Testis (tissue), 2 donors: ENCODE measurements at regions not wholly inside any gene's neighbourhood (a gene's known extent, or its start where the extent isn't known, plus 50 kb on each side); places are given as distances from the start of the nearest gene placed in this dataset.

Experiments
- POLR2A ChIP-seq: fragments of 450-650 bp; IDR thresholded peaks from one replicate; pipeline ENCODE4 v1.6.1; 2017; ENCODE audit warnings: antibody characterized with exemption, mild to moderate bottlenecking, moderate library complexity
- TF ChIP-seq, protein P1 (sequence below), 3 experiments: fragments of 450-650 bp in 2 of 3; fragments of 200-600 bp in 1 of 3; sonication (generic) in 1 of 3; IDR thresholded peaks; one replicate each; pipeline ENCODE4 v1.5.1; 2016 to 2019; ENCODE audit warnings: antibody characterized with exemption in 3 of 3, mild to moderate bottlenecking in 2 of 3, moderate library complexity in 1 of 3

DNA sequence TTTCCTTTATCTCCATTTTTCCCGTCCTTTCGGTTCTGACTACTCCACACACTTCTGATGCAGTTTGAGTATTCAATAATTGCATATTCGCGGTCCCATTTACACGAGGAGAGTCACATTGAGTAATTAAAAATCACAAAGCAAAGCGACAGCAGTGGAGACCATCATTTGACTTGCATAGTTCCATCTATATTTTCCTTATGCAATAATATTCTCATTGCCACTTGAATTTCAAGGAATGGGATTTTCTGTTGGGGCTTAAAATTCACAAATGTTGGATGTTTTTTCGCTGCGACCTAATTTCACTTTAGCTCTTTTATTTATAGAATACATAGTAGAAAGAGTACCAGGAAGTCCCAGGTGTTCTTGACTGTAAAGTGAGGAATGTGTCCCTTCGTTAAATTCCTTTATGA is 186.8 kb downstream of the ZEB2 start:
- TF ChIP-seq, protein P1, sequence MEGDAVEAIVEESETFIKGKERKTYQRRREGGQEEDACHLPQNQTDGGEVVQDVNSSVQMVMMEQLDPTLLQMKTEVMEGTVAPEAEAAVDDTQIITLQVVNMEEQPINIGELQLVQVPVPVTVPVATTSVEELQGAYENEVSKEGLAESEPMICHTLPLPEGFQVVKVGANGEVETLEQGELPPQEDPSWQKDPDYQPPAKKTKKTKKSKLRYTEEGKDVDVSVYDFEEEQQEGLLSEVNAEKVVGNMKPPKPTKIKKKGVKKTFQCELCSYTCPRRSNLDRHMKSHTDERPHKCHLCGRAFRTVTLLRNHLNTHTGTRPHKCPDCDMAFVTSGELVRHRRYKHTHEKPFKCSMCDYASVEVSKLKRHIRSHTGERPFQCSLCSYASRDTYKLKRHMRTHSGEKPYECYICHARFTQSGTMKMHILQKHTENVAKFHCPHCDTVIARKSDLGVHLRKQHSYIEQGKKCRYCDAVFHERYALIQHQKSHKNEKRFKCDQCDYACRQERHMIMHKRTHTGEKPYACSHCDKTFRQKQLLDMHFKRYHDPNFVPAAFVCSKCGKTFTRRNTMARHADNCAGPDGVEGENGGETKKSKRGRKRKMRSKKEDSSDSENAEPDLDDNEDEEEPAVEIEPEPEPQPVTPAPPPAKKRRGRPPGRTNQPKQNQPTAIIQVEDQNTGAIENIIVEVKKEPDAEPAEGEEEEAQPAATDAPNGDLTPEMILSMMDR (IDR thresholded peaks at IDR 0.05): no peak
- no peak for TF ChIP-seq POLR2A
